ENCODE measurements at regions not wholly inside any gene's neighbourhood (a gene's known extent, or its start where the extent isn't known, plus 50 kb on each side); places are given as distances from the start of the nearest gene placed in this dataset.

- peaks cover 16% of the 10 kb centered on the region for H3K4me1 ChIP-seq
- no peaks in the 10 kb centered on the region for H3K27me3 ChIP-seq
- ATAC-seq: no peak
- no peaks in the 10 kb centered on the region for H3K9me3 ChIP-seq
- TF ChIP-seq CTCF (IDR thresholded peaks at IDR 0.05) (no peak), POLR2A (IDR thresholded peaks at IDR 0.05) (no peak)
- H3K36me3 ChIP-seq (replicated peaks in 1 of 2; ENCODE audit: insufficient read depth in 1 of 2, low read depth in 2 of 2): no peaks in the 10 kb centered on the region
- WGBS, 2 donors: 15 to 46% methylated on average over 2 to 5 of the region's 5 CpGs
- DNase-seq: no peak
- intact Hi-C loops (cut with DNase I): no loop called here
- H3K4me3 ChIP-seq: no peak overlapping the region
- no peak overlapping the region for H3K27ac ChIP-seq
These were observed 298.9 kb downstream of the TFAP2C start for GRCh38 chr20:56928007-56928406.

- 26 to 49% methylated on average over 7 of the region's 7 CpGs for WGBS, 2 donors
- no peak for TF ChIP-seq POLR2A (IDR thresholded peaks at IDR 0.05)
- TF ChIP-seq CTCF (IDR thresholded peaks at IDR 0.05): no peak
- Histone ChIP-seq H3K27ac (no peak overlapping the region), H3K27me3 (no peaks in the 10 kb centered on the region), H3K36me3 (replicated peaks in 1 of 2; ENCODE audit: insufficient read depth in 1 of 2, low read depth in 2 of 2) (no peaks in the 10 kb centered on the region), H3K4me3 (no peak overlapping the region), H3K4me1 (peaks cover 16% of the 10 kb centered on the region), H3K9me3 (no peaks in the 10 kb centered on the region)
- no peak for ATAC-seq
- intact Hi-C loops (cut with DNase I): no loop called here
- no peak for DNase-seq
These were observed 300.5 kb downstream of the TFAP2C start for GRCh38 chr20:56929606-56930005.

GRCh38 chr20:56930876-56931275 is 301.8 kb downstream of the TFAP2C start:
- intact Hi-C loops (cut with DNase I): no loop called here
- Histone ChIP-seq H3K27ac (no peak overlapping the region), H3K36me3 (replicated peaks in 1 of 2; ENCODE audit: insufficient read depth in 1 of 2, low read depth in 2 of 2) (no peaks in the 10 kb centered on the region), H3K27me3 (no peaks in the 10 kb centered on the region), H3K4me3 (no peak overlapping the region), H3K9me3 (no peaks in the 10 kb centered on the region), H3K4me1 (peaks cover 5% of the 10 kb centered on the region)
- ATAC-seq (no peak), DNase-seq (no peak)
- WGBS, 2 donors: 67 to 72% methylated on average over 6 of the region's 6 CpGs
- no peak for TF ChIP-seq CTCF (IDR thresholded peaks at IDR 0.05)
- TF ChIP-seq POLR2A (IDR thresholded peaks at IDR 0.05): no peak

- H3K27ac ChIP-seq: no peak overlapping the region
- no peaks in the 10 kb centered on the region for H3K9me3 ChIP-seq
- no peak for DNase-seq
- 78 to 81% methylated on average over 6 of the region's 6 CpGs for WGBS, 2 donors
- H3K27me3 ChIP-seq: no peaks in the 10 kb centered on the region
- no peaks in the 10 kb centered on the region for H3K36me3 ChIP-seq (replicated peaks in 1 of 2; ENCODE audit: insufficient read depth in 1 of 2, low read depth in 2 of 2)
- H3K4me3 ChIP-seq: no peak overlapping the region
- intact Hi-C loops (cut with DNase I): no loop called here
- no peak for TF ChIP-seq CTCF (IDR thresholded peaks at IDR 0.05)
- TF ChIP-seq POLR2A (IDR thresholded peaks at IDR 0.05): no peak
- ATAC-seq: no peak
- no peaks in the 10 kb centered on the region for H3K4me1 ChIP-seq
These were observed 303.6 kb downstream of the TFAP2C start for GRCh38 chr20:56932575-56933330.

- Histone ChIP-seq H3K4me3 (no peak overlapping the region), H3K27me3 (no peaks in the 10 kb centered on the region), H3K36me3 (replicated peaks in 1 of 2; ENCODE audit: insufficient read depth in 1 of 2, low read depth in 2 of 2) (no peaks in the 10 kb centered on the region), H3K9me3 (no peaks in the 10 kb centered on the region), H3K4me1 (no peaks in the 10 kb centered on the region), H3K27ac (no peak overlapping the region)
- 47 to 55% methylated on average over 3 of the region's 3 CpGs for WGBS, 2 donors
- TF ChIP-seq CTCF (IDR thresholded peaks at IDR 0.05) (no peak), POLR2A (IDR thresholded peaks at IDR 0.05) (no peak)
- DNase-seq: no peak
- intact Hi-C loops (cut with DNase I): no loop called here
- no peak for ATAC-seq
These were observed 304.2 kb downstream of the TFAP2C start for GRCh38 chr20:56933331-56933698.
